DMS79 (cell line): ENCODE measurements at regions not wholly inside any gene's neighbourhood (a gene's known extent, or its start where the extent isn't known, plus 50 kb on each side); places are given as distances from the start of the nearest gene placed in this dataset.

Experiments
- DNase-seq: peaks from one replicate; lab custom pipeline; 2025; lab: John Stamatoyannopoulos, UW

GRCh38 chr2:53259395-53260009 is 508.1 kb upstream of the CHAC2 start:
- no peak for DNase-seq

GRCh38 chr2:53257287-53257686 is 510.3 kb upstream of the CHAC2 start:
- no peak for DNase-seq

GRCh38 chr2:53253244-53253643 is 514.4 kb upstream of the CHAC2 start:
- DNase-seq, result no peak

- DNase-seq, result no peak
These were observed 515.5 kb upstream of the CHAC2 start for GRCh38 chr2:53252115-53252514.

- DNase-seq, result no peak
These were observed 519.5 kb upstream of the CHAC2 start for GRCh38 chr2:53247956-53248735.

GRCh38 chr2:53243430-53243829 is 524.2 kb upstream of the CHAC2 start:
- DNase-seq, result no peak

- DNase-seq, result no peak
These were observed 525.5 kb upstream of the CHAC2 start for GRCh38 chr2:53242090-53242489.

- no peak for DNase-seq
These were observed 531.6 kb upstream of the CHAC2 start for GRCh38 chr2:53235836-53236582.

- peak; percentile 36 for DNase-seq
These were observed 533.1 kb upstream of the CHAC2 start for GRCh38 chr2:53234548-53234903.

- peak; percentile 56 for DNase-seq
These were observed 533.7 kb upstream of the CHAC2 start for GRCh38 chr2:53233759-53234547.

GRCh38 chr2:53231908-53232307 is 535.7 kb upstream of the CHAC2 start:
- no peak for DNase-seq

GRCh38 chr2:53230691-53231090 is 536.9 kb upstream of the CHAC2 start:
- DNase-seq, result no peak

GRCh38 chr2:53227535-53227934 is 540.1 kb upstream of the CHAC2 start:
- no peak for DNase-seq

GRCh38 chr2:53220969-53221368 is 546.6 kb upstream of the CHAC2 start:
- no peak for DNase-seq

GRCh38 chr2:53217250-53217649 is 550.4 kb upstream of the CHAC2 start:
- no peak for DNase-seq

- DNase-seq, result no peak
These were observed 550.8 kb upstream of the CHAC2 start for GRCh38 chr2:53216805-53217204.

- no peak for DNase-seq
These were observed 555.0 kb upstream of the CHAC2 start for GRCh38 chr2:53212576-53212975.

GRCh38 chr2:53211201-53211774 is 556.3 kb upstream of the CHAC2 start:
- DNase-seq, result no peak

- DNase-seq, result no peak
These were observed 557.1 kb upstream of the CHAC2 start for GRCh38 chr2:53210538-53210937.

- DNase-seq, result no peak
These were observed 557.7 kb upstream of the CHAC2 start for GRCh38 chr2:53209679-53210458.

- DNase-seq, result no peak
These were observed 558.8 kb upstream of the CHAC2 start for GRCh38 chr2:53208815-53209214.
